ENCODE measurements at regions not wholly inside any gene's neighbourhood (a gene's known extent, or its start where the extent isn't known, plus 50 kb on each side); places are given as distances from the start of the nearest gene placed in this dataset.

- H3K4me1 ChIP-seq (ENCODE audit: control insufficient read depth in 2 of 2, insufficient read depth in 2 of 2, low read length in 2 of 2) = no peaks in the 10 kb centered on the region
- H3K9me3 Mint-ChIP-seq (ENCODE audit: insufficient read depth) = no peaks in the 10 kb centered on the region
Observed at GRCh38 chr10:91709394-91709798, 76.5 kb upstream of the PPP1R3C start.

More at GRCh38 chr10:91709394-91709798, 76.5 kb upstream of the PPP1R3C start:
- no peaks in the 10 kb centered on the region for H3K79me2 ChIP-seq (ENCODE audit: control insufficient read depth, insufficient read depth, low read length)
- Mint-ChIP-seq H3K4me3 (no peak overlapping the region), H3K4me1 (peaks cover 3% of the 10 kb centered on the region), H3K27me3 (peaks cover 26% of the 10 kb centered on the region), H3K27ac (no peak overlapping the region)
- no peak overlapping the region for H3K4me2 ChIP-seq (replicated peaks; ENCODE audit: low read depth, low read length, poor library complexity, severe bottlenecking)
- H3K27ac ChIP-seq (ENCODE audit: low read length in 2 of 2) = no peak overlapping the region
- no peaks in the 10 kb centered on the region for H4K20me1 ChIP-seq (ENCODE audit: control insufficient read depth, insufficient read depth, low read length, poor library complexity, severe bottlenecking)
- no peaks in the 10 kb centered on the region for H3K9me3 ChIP-seq (ENCODE audit: control extremely low read depth in 1 of 3, control insufficient read depth in 2 of 3, insufficient read depth in 1 of 3, low read length in 2 of 3)
- no peak overlapping the region for H3K9ac ChIP-seq (ENCODE audit: low read length)
- TF ChIP-seq EZH2 (IDR thresholded peaks at IDR 0.05; ENCODE audit: borderline replicate concordance, insufficient read depth, low read depth, low read length, poor library complexity, severe bottlenecking) (no peak), CTCF (IDR thresholded peaks at IDR 0.05) (no peak)
- no peak overlapping the region for H2AFZ ChIP-seq (ENCODE audit: insufficient read depth, low read depth, low read length, poor library complexity, severe bottlenecking)
- CTCF ChIA-PET = no interaction called here
- DNase-seq = no peak
- ATAC-seq (ENCODE audit: low read depth) = no peak
- POLR2A ChIA-PET = no interaction called here
- H3K27me3 ChIP-seq (replicated peaks in 1 of 4; ENCODE audit: control extremely low read depth in 1 of 4, control insufficient read depth in 3 of 4, insufficient read depth in 4 of 4, low read length in 3 of 4) = peaks cover 0 to 6% (median 0%) of the 10 kb centered on the region in 4 experiments
- no peak overlapping the region for H3K4me3 ChIP-seq (ENCODE audit: control extremely low read depth in 1 of 5, extremely low read depth in 1 of 5, insufficient read depth in 1 of 5, low read depth in 2 of 5, low read length in 4 of 5)
- H3K36me3 ChIP-seq (replicated peaks in 1 of 2; ENCODE audit: control extremely low read depth in 1 of 2, control insufficient read depth in 1 of 2, extremely low read depth in 1 of 2, insufficient read depth in 2 of 2, low read length in 1 of 2) = no peaks in the 10 kb centered on the region
- intact Hi-C loops (cut with micrococcal nuclease) = no loop called here
- WGBS (ENCODE audit: insufficient coverage) = no CpG with 5 or more reads among the region's 1 CpG
